Lung (tissue), 11 donors: ENCODE measurements at regions not wholly inside any gene's neighbourhood (a gene's known extent, or its start where the extent isn't known, plus 50 kb on each side); places are given as distances from the start of the nearest gene placed in this dataset.
A peak's percentile ranks its signal among the peaks of the same experiment; 100 is the strongest.

Experiments
- ATAC-seq: fragments of 200-7000 bp; cut with Tn5 transposase; one replicate; pipeline ENCODE4 v1.9.1; 2020; ENCODE audit warnings: moderate number of reproducible peaks; ENCODE audit not compliant: insufficient read depth, low FRiP score
- DNase-seq, 3 donors: peaks; one replicate each; pipeline ENCODE4 v3.0.0-alpha.2; 2013 to 2017
- H3K27ac ChIP-seq, 2 donors: one replicate each; pipeline ENCODE4 v1.5.1; 2013; ENCODE audit warnings: mild to moderate bottlenecking in 2 of 2, moderate library complexity in 2 of 2, control low read depth in 1 of 2, inconsistent platforms in 1 of 2, low read depth in 1 of 2, low read length in 1 of 2
- H3K27me3 ChIP-seq, 3 donors: one replicate each; pipeline ENCODE4 v1.5.1; 2013; ENCODE audit warnings: low read length in 2 of 3; ENCODE audit not compliant: control insufficient read depth in 3 of 3, insufficient read depth in 3 of 3
- H3K36me3 ChIP-seq, 4 donors: one replicate each; pipeline ENCODE4 v1.5.1; 2013; ENCODE audit warnings: low read length in 4 of 4, mild to moderate bottlenecking in 1 of 4, moderate library complexity in 1 of 4; ENCODE audit not compliant: control insufficient read depth in 4 of 4, insufficient read depth in 4 of 4
- H3K4me1 ChIP-seq, 5 donors: one replicate each; pipeline ENCODE4 v1.5.1; 2013; ENCODE audit warnings: low read length in 5 of 5, mild to moderate bottlenecking in 2 of 5, moderate library complexity in 1 of 5; ENCODE audit not compliant: control insufficient read depth in 5 of 5, insufficient read depth in 5 of 5
- H3K4me3 ChIP-seq: one replicate; pipeline ENCODE4 v1.5.1; 2013; ENCODE audit warnings: mild to moderate bottlenecking, control low read depth, moderate library complexity
- H3K9ac ChIP-seq, 2 donors: one replicate each; pipeline ENCODE4 v1.5.1; 2013; ENCODE audit warnings: low read length in 2 of 2, control low read depth in 1 of 2; ENCODE audit not compliant: insufficient read depth in 1 of 2
- H3K9me3 ChIP-seq, 4 donors: one replicate each; pipeline ENCODE4 v1.5.1; 2013; ENCODE audit warnings: low read length in 3 of 4, mild to moderate bottlenecking in 1 of 4, moderate library complexity in 1 of 4; ENCODE audit not compliant: control insufficient read depth in 4 of 4, insufficient read depth in 3 of 4
- WGBS, 2 donors: extraction: QIAGEN DNeasy Blood & Tissue Kit; methylation state at CpG; one replicate each; pipeline ENCODE4 v1.1.7; 2013; 5-methylcytosine and 5-hydroxymethylcytosine counted together
- TF ChIP-seq, protein P1 (sequence below): IDR thresholded peaks from 2 replicates; pipeline ENCODE4 v1.5.1; 2012; ENCODE audit warnings: mild to moderate bottlenecking; ENCODE audit errors: control extremely low read depth, extremely low read depth
- donor health status: control.
- donor health status: control.
- donor health status: Bipolar disorder and iron deficiency.
- donor health status: healthy.
- donor health status: DM: yes; HTN: yes; CAD: no.

- Histone ChIP-seq H3K9ac (no peak overlapping the region), H3K4me3 (no peak overlapping the region), H3K36me3 (no peaks in the 10 kb centered on the region), H3K27me3 (no peaks in the 10 kb centered on the region), H3K4me1 (peaks cover 0 to 18% (median 12%) of the 10 kb centered on the region in 5 donors), H3K9me3 (no peaks in the 10 kb centered on the region), H3K27ac (peak overlapping the region in 1 of 2 donors; percentile 81)
- TF ChIP-seq, protein P1, sequence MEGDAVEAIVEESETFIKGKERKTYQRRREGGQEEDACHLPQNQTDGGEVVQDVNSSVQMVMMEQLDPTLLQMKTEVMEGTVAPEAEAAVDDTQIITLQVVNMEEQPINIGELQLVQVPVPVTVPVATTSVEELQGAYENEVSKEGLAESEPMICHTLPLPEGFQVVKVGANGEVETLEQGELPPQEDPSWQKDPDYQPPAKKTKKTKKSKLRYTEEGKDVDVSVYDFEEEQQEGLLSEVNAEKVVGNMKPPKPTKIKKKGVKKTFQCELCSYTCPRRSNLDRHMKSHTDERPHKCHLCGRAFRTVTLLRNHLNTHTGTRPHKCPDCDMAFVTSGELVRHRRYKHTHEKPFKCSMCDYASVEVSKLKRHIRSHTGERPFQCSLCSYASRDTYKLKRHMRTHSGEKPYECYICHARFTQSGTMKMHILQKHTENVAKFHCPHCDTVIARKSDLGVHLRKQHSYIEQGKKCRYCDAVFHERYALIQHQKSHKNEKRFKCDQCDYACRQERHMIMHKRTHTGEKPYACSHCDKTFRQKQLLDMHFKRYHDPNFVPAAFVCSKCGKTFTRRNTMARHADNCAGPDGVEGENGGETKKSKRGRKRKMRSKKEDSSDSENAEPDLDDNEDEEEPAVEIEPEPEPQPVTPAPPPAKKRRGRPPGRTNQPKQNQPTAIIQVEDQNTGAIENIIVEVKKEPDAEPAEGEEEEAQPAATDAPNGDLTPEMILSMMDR, result no peak
- DNase-seq, result peak in 1 of 3 donors; percentile 39
- no peak for ATAC-seq
- 28 to 56% methylated on average over 21 of the region's 21 CpGs for WGBS, 2 donors
Observed at GRCh38 chr17:83200231-83200699, 120.9 kb downstream of the METRNL start.

DNA sequence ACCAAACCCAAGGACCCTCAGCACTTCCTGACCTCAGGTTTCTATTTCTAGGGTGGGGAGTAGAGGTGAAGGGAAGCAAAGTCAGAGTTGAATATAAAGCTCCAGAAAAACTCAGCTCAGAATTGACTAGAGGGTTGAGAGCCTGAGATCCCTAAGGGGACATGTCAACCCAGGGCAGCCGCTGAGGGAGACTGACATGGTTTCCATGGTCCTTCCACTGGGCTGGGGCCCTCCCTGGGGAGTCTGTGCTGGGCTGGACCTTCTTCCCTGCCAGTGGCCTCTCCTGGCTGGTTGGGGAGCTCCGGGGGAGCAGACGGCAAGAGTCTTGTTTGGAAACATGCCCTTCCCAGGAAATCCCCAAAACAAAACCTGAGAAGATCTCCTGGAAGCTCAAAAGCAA lies 121.3 kb downstream of the METRNL start:
- ATAC-seq, result no peak
- DNase-seq, result no peak
- peak overlapping the region in 1 of 2 donors; percentile 81 for H3K27ac ChIP-seq
- peaks cover 0 to 18% (median 12%) of the 10 kb centered on the region in 5 donors for H3K4me1 ChIP-seq
- no peak overlapping the region for H3K9ac ChIP-seq
- no peaks in the 10 kb centered on the region for H3K36me3 ChIP-seq
- no peaks in the 10 kb centered on the region for H3K27me3 ChIP-seq
- H3K9me3 ChIP-seq, result no peaks in the 10 kb centered on the region
- TF ChIP-seq, protein P1, result no peak
- 42 to 47% methylated on average over 3 of the region's 3 CpGs for WGBS, 2 donors
- no peak overlapping the region for H3K4me3 ChIP-seq

GRCh38 chr17:83201206-83202001 lies 122.0 kb downstream of the METRNL start:
- peaks cover 0 to 15% (median 12%) of the 10 kb centered on the region in 5 donors for H3K4me1 ChIP-seq
- WGBS, 2 donors, result 92 to 95% methylated on average over 9 of the region's 9 CpGs
- H3K36me3 ChIP-seq, result no peaks in the 10 kb centered on the region
- H3K4me3 ChIP-seq, result no peak overlapping the region
- no peak overlapping the region for H3K9ac ChIP-seq
- ATAC-seq, result no peak
- TF ChIP-seq, protein P1, result no peak
- peak overlapping the region in 1 of 2 donors; percentile 81 for H3K27ac ChIP-seq
- H3K9me3 ChIP-seq, result no peaks in the 10 kb centered on the region
- no peaks in the 10 kb centered on the region for H3K27me3 ChIP-seq
- DNase-seq, result no peak
